GM23338 (cell line): ENCODE measurements at regions not wholly inside any gene's neighbourhood (a gene's known extent, or its start where the extent isn't known, plus 50 kb on each side); places are given as distances from the start of the nearest gene placed in this dataset.

Experiments
- CTCF ChIP-seq, 2 experiments: fragments of 200-600 bp in 1 of 2; sonication (generic) in 1 of 2; conservative IDR thresholded peaks; 2 replicates each; pipeline versions ENCODE4 v1.5.1 to v1.6.1; 2016 to 2017; ENCODE audit warnings: antibody characterized with exemption in 2 of 2, low read depth in 2 of 2, mild to moderate bottlenecking in 2 of 2, moderate library complexity in 1 of 2
- ETS1 ChIP-seq: IDR thresholded peaks from 2 replicates; pipeline ENCODE4 v1.6.1; 2016; ENCODE audit warnings: antibody characterized with exemption
- EZH2 ChIP-seq: fragments of 200-600 bp; sonication (generic); IDR thresholded peaks from one replicate; pipeline ENCODE4 v1.8.0; 2017; ENCODE audit warnings: antibody characterized with exemption, mild to moderate bottlenecking, low read depth; ENCODE audit not compliant: unreplicated experiment
- EZH2phosphoT487 ChIP-seq: fragments of 200-600 bp; sonication (generic); IDR thresholded peaks from one replicate; pipeline ENCODE4 v1.8.1; 2018; ENCODE audit warnings: antibody characterized with exemption; ENCODE audit not compliant: unreplicated experiment
- POLR2AphosphoS5 ChIP-seq: IDR thresholded peaks from 2 replicates; pipeline ENCODE4 v1.6.1; 2016; ENCODE audit warnings: antibody characterized with exemption, low read depth
- REST ChIP-seq: IDR thresholded peaks from one replicate; pipeline ENCODE4 v1.6.1; 2018; ENCODE audit warnings: antibody characterized with exemption; ENCODE audit not compliant: unreplicated experiment

GRCh38 chr2:66134138-66134701 is 300.7 kb upstream of the MEIS1 start:
- TF ChIP-seq CTCF (conservative IDR thresholded peaks at IDR 0.05; ENCODE audit: low read depth in 2 of 2): no peak
- no peak for TF ChIP-seq POLR2AphosphoS5
- no peak for TF ChIP-seq EZH2phosphoT487
- TF ChIP-seq REST: no peak
- no peak for TF ChIP-seq EZH2
- no peak for TF ChIP-seq ETS1
